Peyer's patch (tissue), 4 donors: ENCODE measurements at regions not wholly inside any gene's neighbourhood (a gene's known extent, or its start where the extent isn't known, plus 50 kb on each side); places are given as distances from the start of the nearest gene placed in this dataset.

Source experiments
- CTCF ChIP-seq, 6 experiments: fragments of 450-650 bp in 4 of 6; fragments of 200-600 bp in 2 of 6; sonication (generic) in 1 of 6; IDR thresholded peaks; one replicate each; pipeline ENCODE4 v1.5.1; 2017 to 2019; ENCODE audit warnings: antibody characterized with exemption in 6 of 6, mild to moderate bottlenecking in 3 of 6, moderate library complexity in 1 of 6
- POLR2A ChIP-seq, 2 donors: fragments of 450-650 bp; IDR thresholded peaks; one replicate each; pipeline ENCODE4 v1.5.1; 2017; ENCODE audit warnings: antibody characterized with exemption in 2 of 2, mild to moderate bottlenecking in 2 of 2, moderate library complexity in 2 of 2

DNA sequence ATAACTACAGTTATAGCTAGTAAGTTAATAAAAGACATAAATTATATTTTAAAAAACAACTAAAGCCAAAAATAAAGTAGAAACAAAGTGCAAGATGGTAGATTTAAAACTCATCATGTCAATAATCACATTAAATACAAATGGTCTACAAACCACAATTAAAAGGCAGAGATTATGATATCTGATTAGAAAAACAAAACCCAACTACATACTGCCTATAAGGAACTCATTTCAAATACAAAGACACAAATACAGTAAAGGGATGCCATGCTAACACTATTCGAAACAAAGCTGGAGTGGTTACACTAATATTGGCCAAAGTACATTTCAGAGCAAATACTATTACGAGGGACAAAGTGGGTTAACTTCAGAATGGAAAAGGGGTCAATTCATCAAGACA, 426.5 kb downstream of the SHQ1 start:
- TF ChIP-seq CTCF (IDR thresholded peaks at IDR 0.05) (no peak), POLR2A (IDR thresholded peaks at IDR 0.05) (no peak)
